ENCODE measurements at regions not wholly inside any gene's neighbourhood (a gene's known extent, or its start where the extent isn't known, plus 50 kb on each side); places are given as distances from the start of the nearest gene placed in this dataset.

GRCh38 chr14:38012056-38012455, 195.6 kb upstream of the SSTR1 start:
- DNase-seq = no peak
- in situ Hi-C loops (cut with MboI; ENCODE audit: low sequenced_read_pairs in 4 of 4) = no loop called here

DNA sequence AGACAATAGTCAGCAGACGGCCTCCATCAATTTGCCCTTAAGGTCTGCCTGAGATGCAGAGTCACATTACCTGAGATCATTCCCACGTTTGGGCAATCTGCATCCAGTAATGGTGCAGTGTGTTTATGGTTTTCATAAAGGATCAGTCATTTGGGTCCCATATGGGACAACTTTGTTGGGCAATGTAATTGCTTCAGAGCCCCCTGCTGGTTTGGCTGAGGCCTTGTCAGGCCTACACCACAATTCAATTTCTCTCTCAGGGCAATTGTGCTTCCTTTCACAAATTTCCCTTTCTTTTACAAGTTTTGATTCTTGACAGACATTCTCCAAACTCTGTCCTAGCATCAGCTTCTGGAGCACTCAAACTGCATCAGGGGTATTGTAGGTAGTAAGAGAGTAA, 191.2 kb upstream of the SSTR1 start:
- no peak for TF ChIP-seq POLR2A (IDR thresholded peaks at IDR 0.05)
- TF ChIP-seq, protein P1, sequence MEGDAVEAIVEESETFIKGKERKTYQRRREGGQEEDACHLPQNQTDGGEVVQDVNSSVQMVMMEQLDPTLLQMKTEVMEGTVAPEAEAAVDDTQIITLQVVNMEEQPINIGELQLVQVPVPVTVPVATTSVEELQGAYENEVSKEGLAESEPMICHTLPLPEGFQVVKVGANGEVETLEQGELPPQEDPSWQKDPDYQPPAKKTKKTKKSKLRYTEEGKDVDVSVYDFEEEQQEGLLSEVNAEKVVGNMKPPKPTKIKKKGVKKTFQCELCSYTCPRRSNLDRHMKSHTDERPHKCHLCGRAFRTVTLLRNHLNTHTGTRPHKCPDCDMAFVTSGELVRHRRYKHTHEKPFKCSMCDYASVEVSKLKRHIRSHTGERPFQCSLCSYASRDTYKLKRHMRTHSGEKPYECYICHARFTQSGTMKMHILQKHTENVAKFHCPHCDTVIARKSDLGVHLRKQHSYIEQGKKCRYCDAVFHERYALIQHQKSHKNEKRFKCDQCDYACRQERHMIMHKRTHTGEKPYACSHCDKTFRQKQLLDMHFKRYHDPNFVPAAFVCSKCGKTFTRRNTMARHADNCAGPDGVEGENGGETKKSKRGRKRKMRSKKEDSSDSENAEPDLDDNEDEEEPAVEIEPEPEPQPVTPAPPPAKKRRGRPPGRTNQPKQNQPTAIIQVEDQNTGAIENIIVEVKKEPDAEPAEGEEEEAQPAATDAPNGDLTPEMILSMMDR (IDR thresholded peaks at IDR 0.05 in 4 of 5, conservative IDR thresholded peaks at IDR 0.05 in 1 of 5) = no peak
- Histone ChIP-seq H3K9me3 (no peaks in the 10 kb centered on the region), H3K36me3 (no peaks in the 10 kb centered on the region), H3K27me3 (no peaks in the 10 kb centered on the region), H3K4me1 (no peaks in the 10 kb centered on the region), H3K27ac (no peak overlapping the region), H3K4me3 (no peak overlapping the region)
- in situ Hi-C loops (cut with MboI; ENCODE audit: low sequenced_read_pairs in 4 of 4) (no loop called here), intact Hi-C loops (cut with DNase I; ENCODE audit: low total_unique reads) (no loop called here)
- ATAC-seq (no peak), DNase-seq (no peak)

More at GRCh38 chr14:38012056-38012455, 195.6 kb upstream of the SSTR1 start:
- ATAC-seq = no peak
- Histone ChIP-seq H3K4me1 (no peaks in the 10 kb centered on the region), H3K36me3 (no peaks in the 10 kb centered on the region), H3K4me3 (no peak overlapping the region), H3K9me3 (no peaks in the 10 kb centered on the region), H3K27me3 (no peaks in the 10 kb centered on the region), H3K27ac (no peak overlapping the region)
- no peak for TF ChIP-seq POLR2A (IDR thresholded peaks at IDR 0.05)
- TF ChIP-seq, protein P1 (IDR thresholded peaks at IDR 0.05 in 4 of 5, conservative IDR thresholded peaks at IDR 0.05 in 1 of 5) = no peak
- intact Hi-C loops (cut with DNase I; ENCODE audit: low total_unique reads) = no loop called here

GRCh38 chr14:38021861-38022260, 185.8 kb upstream of the SSTR1 start:
- Histone ChIP-seq H3K27me3 (no peaks in the 10 kb centered on the region), H3K4me3 (no peak overlapping the region), H3K4me1 (no peaks in the 10 kb centered on the region), H3K9me3 (no peaks in the 10 kb centered on the region), H3K27ac (no peak overlapping the region), H3K36me3 (no peaks in the 10 kb centered on the region)
- no peak for ATAC-seq
- in situ Hi-C loops (cut with MboI; ENCODE audit: low sequenced_read_pairs in 4 of 4) (no loop called here), intact Hi-C loops (cut with DNase I; ENCODE audit: low total_unique reads) (no loop called here)
- no peak for DNase-seq
- TF ChIP-seq, protein P1 (IDR thresholded peaks at IDR 0.05 in 4 of 5, conservative IDR thresholded peaks at IDR 0.05 in 1 of 5) = no peak
- no peak for TF ChIP-seq POLR2A (IDR thresholded peaks at IDR 0.05)

GRCh38 chr14:38022775-38023174, 184.9 kb upstream of the SSTR1 start:
- no peak for TF ChIP-seq POLR2A (IDR thresholded peaks at IDR 0.05)
- TF ChIP-seq, protein P1 (IDR thresholded peaks at IDR 0.05 in 4 of 5, conservative IDR thresholded peaks at IDR 0.05 in 1 of 5) = no peak
- no peak overlapping the region for H3K27ac ChIP-seq
- in situ Hi-C loops (cut with MboI; ENCODE audit: low sequenced_read_pairs in 4 of 4) = no loop called here
- no peak overlapping the region for H3K4me3 ChIP-seq
- no peak for DNase-seq
- H3K36me3 ChIP-seq = no peaks in the 10 kb centered on the region
- H3K9me3 ChIP-seq = no peaks in the 10 kb centered on the region
- intact Hi-C loops (cut with DNase I; ENCODE audit: low total_unique reads) = no loop called here
- no peaks in the 10 kb centered on the region for H3K4me1 ChIP-seq
- no peak for ATAC-seq
- no peaks in the 10 kb centered on the region for H3K27me3 ChIP-seq

DNA sequence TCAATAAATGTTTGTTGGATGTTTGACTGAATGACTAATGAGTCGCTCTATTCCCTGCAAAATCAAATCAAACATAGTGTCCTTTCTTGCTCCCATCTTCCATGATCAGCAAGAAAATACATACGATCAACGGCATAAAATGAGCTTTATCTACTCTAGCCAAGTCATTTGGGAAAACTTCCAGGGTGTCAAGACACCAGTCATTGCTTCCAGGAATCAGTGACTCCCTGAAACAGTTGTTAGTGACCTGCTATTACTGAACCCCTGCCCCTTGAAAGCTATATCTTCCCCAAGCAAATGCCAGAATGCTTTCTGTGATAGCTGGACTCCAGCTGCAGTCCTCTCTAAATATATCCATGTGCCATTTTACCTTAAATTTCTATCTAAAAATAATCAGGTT, 169.5 kb upstream of the SSTR1 start:
- Histone ChIP-seq H3K27ac (no peak overlapping the region), H3K27me3 (no peaks in the 10 kb centered on the region), H3K4me3 (no peak overlapping the region), H3K4me1 (no peaks in the 10 kb centered on the region), H3K9me3 (no peaks in the 10 kb centered on the region), H3K36me3 (no peaks in the 10 kb centered on the region)
- ATAC-seq (no peak), DNase-seq (no peak)
- in situ Hi-C loops (cut with MboI; ENCODE audit: low sequenced_read_pairs in 4 of 4) = no loop called here
- intact Hi-C loops (cut with DNase I; ENCODE audit: low total_unique reads) = no loop called here
- TF ChIP-seq POLR2A (IDR thresholded peaks at IDR 0.05) = no peak
- TF ChIP-seq, protein P1 (IDR thresholded peaks at IDR 0.05 in 4 of 5, conservative IDR thresholded peaks at IDR 0.05 in 1 of 5) = no peak
